Kidney capillary endothelial cell (primary cell): ENCODE measurements at regions not wholly inside any gene's neighbourhood (a gene's known extent, or its start where the extent isn't known, plus 50 kb on each side); places are given as distances from the start of the nearest gene placed in this dataset.

Experiments
- DNase-seq: peaks from one replicate; pipeline ENCODE4 v3.0.0-alpha.2; 2018; ENCODE audit warnings: low spot score

- DNase-seq: no peak
These were observed 318.6 kb upstream of the CD180 start for GRCh38 chr5:67515020-67515689.

GRCh38 chr5:67512758-67513157 lies 316.2 kb upstream of the CD180 start:
- DNase-seq: no peak

- no peak for DNase-seq
These were observed 315.3 kb upstream of the CD180 start for GRCh38 chr5:67511911-67512310.

- DNase-seq: peak; percentile 21
These were observed 313.6 kb upstream of the CD180 start for GRCh38 chr5:67510204-67510603.

- DNase-seq: no peak
These were observed 313.0 kb upstream of the CD180 start for GRCh38 chr5:67509402-67510186.

- DNase-seq: no peak
These were observed 309.6 kb upstream of the CD180 start for GRCh38 chr5:67506241-67506640.

- DNase-seq: no peak
These were observed 306.4 kb upstream of the CD180 start for GRCh38 chr5:67502951-67503350.

- no peak for DNase-seq
These were observed 299.5 kb upstream of the CD180 start for GRCh38 chr5:67496051-67496450.

GRCh38 chr5:67495072-67495471 lies 298.5 kb upstream of the CD180 start:
- no peak for DNase-seq

GRCh38 chr5:67494186-67494855 lies 297.7 kb upstream of the CD180 start:
- no peak for DNase-seq

GRCh38 chr5:67493676-67494075 lies 297.1 kb upstream of the CD180 start:
- DNase-seq: peak; percentile 4

- DNase-seq: no peak
These were observed 294.1 kb upstream of the CD180 start for GRCh38 chr5:67490543-67491321.

- no peak for DNase-seq
These were observed 292.3 kb upstream of the CD180 start for GRCh38 chr5:67488885-67489284.

- DNase-seq: no peak
These were observed 291.3 kb upstream of the CD180 start for GRCh38 chr5:67487862-67488261.

- no peak for DNase-seq
These were observed 286.9 kb upstream of the CD180 start for GRCh38 chr5:67483453-67484030.

- no peak for DNase-seq
These were observed 284.8 kb upstream of the CD180 start for GRCh38 chr5:67481362-67481761.

- DNase-seq: no peak
These were observed 281.7 kb upstream of the CD180 start for GRCh38 chr5:67478337-67478736.

GRCh38 chr5:67476995-67477394 lies 280.4 kb upstream of the CD180 start:
- DNase-seq: no peak

GRCh38 chr5:67476531-67476930 lies 279.9 kb upstream of the CD180 start:
- DNase-seq: no peak

- no peak for DNase-seq
These were observed 278.9 kb upstream of the CD180 start for GRCh38 chr5:67475489-67475888.

GRCh38 chr5:67474597-67475238 lies 278.1 kb upstream of the CD180 start:
- no peak for DNase-seq
